Kidney (tissue), 13 donors: ENCODE measurements at regions not wholly inside any gene's neighbourhood (a gene's known extent, or its start where the extent isn't known, plus 50 kb on each side); places are given as distances from the start of the nearest gene placed in this dataset.
A peak's percentile ranks its signal among the peaks of the same experiment; 100 is the strongest.

ENCODE experiments used
- DNase-seq, 5 donors: peaks; one replicate each; pipeline ENCODE4 v3.0.0-alpha.2; 2013 to 2020
- FAIRE-seq: peaks from 2 replicates; lab custom pipeline; 2012; peaks lifted over from hg19 to GRCh38; lab: Jason Lieb, UNC
- H3K27ac ChIP-seq, 2 donors: one replicate each; pipeline ENCODE4 v1.7.0; 2013; ENCODE audit warnings: low read depth in 2 of 2, low read length in 2 of 2, inconsistent platforms in 1 of 2
- H3K27me3 ChIP-seq: one replicate; pipeline ENCODE4 v1.7.1; 2013; ENCODE audit warnings: low read length, inconsistent platforms; ENCODE audit not compliant: control insufficient read depth, insufficient read depth
- H3K36me3 ChIP-seq, 3 donors: one replicate each; pipeline versions ENCODE4 v1.7.0 to v1.7.1; 2013; ENCODE audit warnings: low read length in 3 of 3, control low read depth in 1 of 3, inconsistent platforms in 1 of 3; ENCODE audit not compliant: insufficient read depth in 3 of 3, control insufficient read depth in 2 of 3
- H3K4me1 ChIP-seq, 3 donors: one replicate each; pipeline versions ENCODE4 v1.7.0 to v1.7.1; 2013; ENCODE audit warnings: low read length in 3 of 3, inconsistent platforms in 1 of 3, low read depth in 1 of 3; ENCODE audit not compliant: control insufficient read depth in 2 of 3, insufficient read depth in 2 of 3
- H3K4me3 ChIP-seq, 3 donors: one replicate each; pipeline versions ENCODE4 v1.7.0 to v1.8.1; 2013; ENCODE audit warnings: low read length in 3 of 3, control low read depth in 1 of 3, inconsistent platforms in 1 of 3
- H3K9ac ChIP-seq, 3 donors: one replicate each; pipeline versions ENCODE4 v1.7.0 to v1.7.1; 2013; ENCODE audit warnings: low read length in 3 of 3, control low read depth in 1 of 3, inconsistent platforms in 1 of 3
- H3K9me3 ChIP-seq, 3 donors: one replicate each; pipeline versions ENCODE4 v1.7.0 to v1.7.1; 2013; ENCODE audit warnings: low read length in 3 of 3, control low read depth in 1 of 3, inconsistent platforms in 1 of 3; ENCODE audit not compliant: control insufficient read depth in 2 of 3, insufficient read depth in 1 of 3
- intact Hi-C: fragments of 100-400 bp; cut with DNase I; formaldehyde crosslinking; loops from one replicate; pipeline ENCODE4 v1.11.1; 2022
- TF ChIP-seq, protein P1 (sequence below): IDR thresholded peaks from 3 replicates; pipeline ENCODE4 v1.5.1; 2012; ENCODE audit warnings: mild to moderate bottlenecking, moderate library complexity, borderline replicate concordance; ENCODE audit not compliant: insufficient read depth; ENCODE audit errors: extremely low read depth
- donor health status: control.
- donor health status: control.
- donor health status: control.
- donor health status: control.
- donor health status: control.
- donor health status: DM: yes; HTN: yes; CAD: no.
- donor health status: Normal renal cell carcinoma (clear cell type).

DNA sequence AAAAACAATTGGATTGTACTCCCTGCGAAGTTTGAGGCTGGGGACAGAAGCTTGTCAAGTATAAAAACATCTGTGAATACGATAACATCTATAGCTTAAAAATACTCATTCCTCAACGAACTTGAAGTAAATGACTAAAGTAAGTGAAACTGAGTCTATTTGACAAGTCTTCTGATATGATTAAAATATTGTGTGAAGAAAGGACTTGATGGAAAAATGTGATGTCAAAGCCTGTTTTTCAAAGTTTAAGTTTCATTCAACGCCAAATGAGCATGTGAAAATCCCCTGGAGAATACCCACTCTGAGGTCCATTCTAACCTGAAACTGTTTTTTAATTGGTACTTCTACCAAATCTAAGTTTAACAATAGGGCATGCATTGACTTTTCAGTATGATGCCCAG lies 122.3 kb upstream of the MDFIC start:
- Histone ChIP-seq H3K36me3 (no peaks in the 10 kb centered on the region), H3K4me1 (no peaks in the 10 kb centered on the region), H3K4me3 (no peak overlapping the region), H3K9ac (no peak overlapping the region), H3K27me3 (no peaks in the 10 kb centered on the region), H3K9me3 (no peaks in the 10 kb centered on the region), H3K27ac (no peak overlapping the region)
- intact Hi-C loops, result no loop called here
- TF ChIP-seq, protein P1, sequence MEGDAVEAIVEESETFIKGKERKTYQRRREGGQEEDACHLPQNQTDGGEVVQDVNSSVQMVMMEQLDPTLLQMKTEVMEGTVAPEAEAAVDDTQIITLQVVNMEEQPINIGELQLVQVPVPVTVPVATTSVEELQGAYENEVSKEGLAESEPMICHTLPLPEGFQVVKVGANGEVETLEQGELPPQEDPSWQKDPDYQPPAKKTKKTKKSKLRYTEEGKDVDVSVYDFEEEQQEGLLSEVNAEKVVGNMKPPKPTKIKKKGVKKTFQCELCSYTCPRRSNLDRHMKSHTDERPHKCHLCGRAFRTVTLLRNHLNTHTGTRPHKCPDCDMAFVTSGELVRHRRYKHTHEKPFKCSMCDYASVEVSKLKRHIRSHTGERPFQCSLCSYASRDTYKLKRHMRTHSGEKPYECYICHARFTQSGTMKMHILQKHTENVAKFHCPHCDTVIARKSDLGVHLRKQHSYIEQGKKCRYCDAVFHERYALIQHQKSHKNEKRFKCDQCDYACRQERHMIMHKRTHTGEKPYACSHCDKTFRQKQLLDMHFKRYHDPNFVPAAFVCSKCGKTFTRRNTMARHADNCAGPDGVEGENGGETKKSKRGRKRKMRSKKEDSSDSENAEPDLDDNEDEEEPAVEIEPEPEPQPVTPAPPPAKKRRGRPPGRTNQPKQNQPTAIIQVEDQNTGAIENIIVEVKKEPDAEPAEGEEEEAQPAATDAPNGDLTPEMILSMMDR, result no peak
- no peak for DNase-seq
- no peak for FAIRE-seq

DNA sequence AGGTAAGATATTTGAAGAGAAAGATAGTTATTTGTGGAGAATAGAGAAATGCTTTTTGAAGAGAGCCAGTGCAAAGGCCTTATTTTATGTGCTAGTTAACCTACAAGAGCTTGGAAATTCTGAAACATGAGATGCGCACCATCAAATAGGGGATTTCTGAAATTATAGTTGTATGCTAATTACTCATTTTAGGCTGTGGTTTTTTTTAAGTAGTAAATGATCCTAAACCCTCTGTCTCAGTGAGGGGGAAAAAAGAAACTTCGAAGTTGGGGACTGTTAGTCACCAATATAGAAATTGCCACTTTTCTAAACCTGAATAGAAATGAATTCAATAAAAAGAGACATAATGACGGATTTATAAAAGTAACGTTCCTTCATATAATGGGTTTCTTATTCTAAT lies 119.3 kb upstream of the MDFIC start:
- no peaks in the 10 kb centered on the region for H3K9me3 ChIP-seq
- H3K27ac ChIP-seq, result no peak overlapping the region
- TF ChIP-seq, protein P1, result no peak
- FAIRE-seq (no peak), DNase-seq (no peak)
- no peak overlapping the region for H3K4me3 ChIP-seq
- H3K36me3 ChIP-seq, result no peaks in the 10 kb centered on the region
- no peaks in the 10 kb centered on the region for H3K4me1 ChIP-seq
- H3K27me3 ChIP-seq, result no peaks in the 10 kb centered on the region
- intact Hi-C loops, result no loop called here
- H3K9ac ChIP-seq, result no peak overlapping the region

DNA sequence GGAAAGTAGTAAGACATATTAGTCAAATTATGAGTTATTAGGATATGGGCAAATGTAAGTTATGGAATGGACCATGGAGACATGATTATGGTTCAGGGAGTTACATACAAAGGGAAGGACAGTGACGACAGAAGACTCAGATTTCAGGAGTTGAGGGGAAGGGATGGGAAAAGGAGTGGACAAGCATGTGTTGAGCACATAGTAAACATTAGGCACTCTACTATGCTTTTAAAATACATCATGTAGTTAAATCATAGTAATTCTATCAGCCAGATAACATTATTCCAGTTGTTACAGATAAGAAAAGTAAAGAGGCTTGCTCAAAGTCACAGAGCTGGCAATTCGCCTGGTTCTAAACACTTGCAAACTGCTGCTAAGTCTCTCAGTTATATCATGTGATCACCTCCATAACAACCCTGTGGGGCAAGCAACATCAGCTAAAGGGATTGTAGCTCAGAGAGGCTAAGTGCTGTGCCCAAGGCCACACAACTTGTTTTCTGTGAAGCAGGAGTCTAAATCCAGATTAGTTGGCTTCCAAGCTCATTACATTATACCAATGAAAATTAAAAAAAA lies 115.2 kb upstream of the MDFIC start:
- DNase-seq (peak in 1 of 5 donors; percentile 9), FAIRE-seq (no peak)
- H3K4me3 ChIP-seq, result no peak overlapping the region
- no peaks in the 10 kb centered on the region for H3K4me1 ChIP-seq
- H3K9ac ChIP-seq, result no peak overlapping the region
- intact Hi-C loops, result no loop called here
- no peak overlapping the region for H3K27ac ChIP-seq
- no peaks in the 10 kb centered on the region for H3K9me3 ChIP-seq
- TF ChIP-seq, protein P1, result no peak
- no peaks in the 10 kb centered on the region for H3K27me3 ChIP-seq
- H3K36me3 ChIP-seq, result no peaks in the 10 kb centered on the region

DNA sequence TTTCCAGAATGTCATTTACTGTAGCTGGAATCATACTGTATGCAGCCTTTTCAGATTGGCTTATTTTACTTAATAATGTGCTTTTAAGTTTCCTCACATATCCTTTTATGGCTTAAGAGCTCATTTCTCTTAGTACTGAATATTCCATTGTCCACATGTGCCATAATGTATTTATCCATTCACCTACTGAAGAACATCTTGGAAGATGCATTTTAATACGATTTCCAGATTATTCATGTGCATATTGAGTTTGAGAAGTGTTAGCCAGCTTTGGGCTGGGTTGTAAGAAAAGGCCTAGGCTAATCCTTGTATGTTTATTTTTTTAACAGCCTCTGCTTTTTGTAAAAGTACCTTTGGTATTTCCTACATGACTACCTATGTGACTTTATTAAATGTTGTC lies 109.3 kb upstream of the MDFIC start:
- no peak overlapping the region for H3K4me3 ChIP-seq
- FAIRE-seq, result no peak
- intact Hi-C loops, result no loop called here
- no peak for DNase-seq
- no peaks in the 10 kb centered on the region for H3K4me1 ChIP-seq
- no peak overlapping the region for H3K27ac ChIP-seq
- no peaks in the 10 kb centered on the region for H3K27me3 ChIP-seq
- TF ChIP-seq, protein P1, result no peak
- H3K9me3 ChIP-seq, result no peaks in the 10 kb centered on the region
- no peaks in the 10 kb centered on the region for H3K36me3 ChIP-seq
- no peak overlapping the region for H3K9ac ChIP-seq
